ENCODE measurements at regions not wholly inside any gene's neighbourhood (a gene's known extent, or its start where the extent isn't known, plus 50 kb on each side); places are given as distances from the start of the nearest gene placed in this dataset.

DNA sequence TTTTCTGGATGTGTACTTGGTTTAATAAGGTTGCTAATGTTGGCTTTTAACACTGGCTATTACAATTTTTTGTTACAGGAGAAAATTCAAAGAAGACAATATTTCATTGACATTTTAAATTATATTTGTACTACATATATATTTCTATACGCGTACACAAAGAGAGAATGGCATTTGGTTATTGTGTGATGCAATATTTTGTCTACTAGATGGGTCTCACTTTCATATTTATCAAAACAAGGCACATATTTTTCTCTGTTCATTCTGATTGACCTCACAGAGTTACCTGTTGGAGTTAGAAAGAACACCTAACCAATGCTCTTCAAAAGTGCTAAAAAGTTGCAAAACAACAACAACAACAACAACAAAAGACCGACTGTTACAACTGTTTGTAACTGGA is 50.2 kb upstream of the VGLL3 start:
- no peak for DNase-seq
